Stomach (tissue), 4 donors: ENCODE measurements at regions not wholly inside any gene's neighbourhood (a gene's known extent, or its start where the extent isn't known, plus 50 kb on each side); places are given as distances from the start of the nearest gene placed in this dataset.

Source experiments
- EP300 ChIP-seq: sonication (generic); formaldehyde crosslinking; IDR thresholded peaks from one replicate; pipeline ENCODE4 v1.6.1; 2017; ENCODE audit warnings: antibody characterized with exemption
- POLR2A ChIP-seq, 4 donors: fragments of 450-650 bp; IDR thresholded peaks; one replicate each; pipeline ENCODE4 v1.6.1; 2016; ENCODE audit warnings: antibody characterized with exemption in 4 of 4, control low read depth in 2 of 4, mild to moderate bottlenecking in 1 of 4, moderate library complexity in 1 of 4

DNA sequence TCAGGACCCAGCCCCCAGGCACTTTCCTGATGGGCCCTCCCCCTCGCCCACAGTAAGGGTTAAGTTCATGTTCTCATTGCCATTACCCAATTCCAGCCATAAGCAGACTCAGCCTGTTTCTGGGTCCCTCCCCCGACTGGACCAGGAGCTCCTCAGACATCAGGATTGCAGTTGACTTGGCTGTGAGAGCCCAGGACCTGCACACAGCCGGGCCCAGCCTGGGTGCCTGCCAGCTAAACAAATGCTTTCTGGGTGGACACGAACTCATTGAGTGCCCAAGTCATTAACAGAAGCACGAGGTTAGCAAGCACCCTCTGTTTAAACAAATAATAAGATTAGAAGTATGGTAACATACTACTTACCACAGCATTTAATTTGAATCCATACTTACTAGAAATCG is 147.9 kb upstream of the POU3F1 start:
- TF ChIP-seq POLR2A (IDR thresholded peaks at IDR 0.05) (no peak), EP300 (no peak)
